Gastrocnemius medialis (tissue), 4 donors: ENCODE measurements at regions not wholly inside any gene's neighbourhood (a gene's known extent, or its start where the extent isn't known, plus 50 kb on each side); places are given as distances from the start of the nearest gene placed in this dataset.

Experiments
- CTCF ChIP-seq, 5 experiments: fragments of 450-650 bp in 3 of 5; fragments of 200-600 bp in 2 of 5; sonication (generic) in 2 of 5; IDR thresholded peaks in 4 of 5; conservative IDR thresholded peaks in 1 of 5; 1 replicate in 4 of 5; 2 replicates in 1 of 5; pipeline ENCODE4 v1.5.1; 2016 to 2019; ENCODE audit warnings: antibody characterized with exemption in 5 of 5, mild to moderate bottlenecking in 3 of 5, moderate library complexity in 3 of 5
- POLR2A ChIP-seq, 2 donors: fragments of 450-650 bp; IDR thresholded peaks; one replicate each; pipeline ENCODE4 v1.6.1; 2017; ENCODE audit warnings: antibody characterized with exemption in 2 of 2, mild to moderate bottlenecking in 2 of 2, moderate library complexity in 2 of 2

- TF ChIP-seq CTCF (IDR thresholded peaks at IDR 0.05 in 4 of 5, conservative IDR thresholded peaks at IDR 0.05 in 1 of 5) (no peak), POLR2A (IDR thresholded peaks at IDR 0.05) (no peak)
Measured at GRCh38 chr10:111137007-111137406, 60.2 kb downstream of the ADRA2A start.
